ENCODE measurements at regions not wholly inside any gene's neighbourhood (a gene's known extent, or its start where the extent isn't known, plus 50 kb on each side); places are given as distances from the start of the nearest gene placed in this dataset.

GRCh38 chr11:39220069-39220468 is 2239.4 kb downstream of the LRRC4C start:
- DNase-seq (ENCODE audit: low read depth in 1 of 2, low spot score in 1 of 2), result no peak
- Histone ChIP-seq H3K36me3 (no peaks in the 10 kb centered on the region), H3K4me1 (ENCODE audit: low read depth) (no peaks in the 10 kb centered on the region), H3K27me3 (no peaks in the 10 kb centered on the region), H3K4me3 (no peak overlapping the region), H3K9me3 (ENCODE audit: low read depth) (no peaks in the 10 kb centered on the region), H3K27ac (no peak overlapping the region)
- no peak for TF ChIP-seq CTCF (IDR thresholded peaks at IDR 0.05; ENCODE audit: low read depth, low read length)

- Histone ChIP-seq H3K4me3 (no peak overlapping the region), H3K27ac (no peak overlapping the region), H3K27me3 (no peaks in the 10 kb centered on the region), H3K9me3 (ENCODE audit: low read depth) (no peaks in the 10 kb centered on the region), H3K36me3 (no peaks in the 10 kb centered on the region), H3K4me1 (ENCODE audit: low read depth) (peaks cover 7% of the 10 kb centered on the region)
- no peak for TF ChIP-seq CTCF (IDR thresholded peaks at IDR 0.05; ENCODE audit: low read depth, low read length)
- peak in 1 of 2 donors; percentile 1 for DNase-seq (ENCODE audit: low read depth in 1 of 2, low spot score in 1 of 2)
Measured at GRCh38 chr11:39209981-39210380, 2249.5 kb downstream of the LRRC4C start.

- no peaks in the 10 kb centered on the region for H3K9me3 ChIP-seq (ENCODE audit: low read depth)
- DNase-seq (ENCODE audit: low read depth in 1 of 2, low spot score in 1 of 2), result no peak
- no peak overlapping the region for H3K27ac ChIP-seq
- H3K4me1 ChIP-seq (ENCODE audit: low read depth), result peaks cover 5% of the 10 kb centered on the region
- no peaks in the 10 kb centered on the region for H3K27me3 ChIP-seq
- H3K4me3 ChIP-seq, result no peak overlapping the region
- no peaks in the 10 kb centered on the region for H3K36me3 ChIP-seq
- no peak for TF ChIP-seq CTCF (IDR thresholded peaks at IDR 0.05; ENCODE audit: low read depth, low read length)
Measured at GRCh38 chr11:39205236-39205995, 2254.0 kb downstream of the LRRC4C start.

GRCh38 chr11:39192671-39193070 is 2266.8 kb downstream of the LRRC4C start:
- no peak for TF ChIP-seq CTCF (IDR thresholded peaks at IDR 0.05; ENCODE audit: low read depth, low read length)

GRCh38 chr11:39190751-39191150 is 2268.7 kb downstream of the LRRC4C start:
- H3K27me3 ChIP-seq, result no peaks in the 10 kb centered on the region
- no peak overlapping the region for H3K27ac ChIP-seq
- no peak for DNase-seq (ENCODE audit: low read depth in 1 of 2, low spot score in 1 of 2)
- no peak overlapping the region for H3K4me3 ChIP-seq
- no peak for TF ChIP-seq CTCF (IDR thresholded peaks at IDR 0.05; ENCODE audit: low read depth, low read length)
- no peaks in the 10 kb centered on the region for H3K9me3 ChIP-seq (ENCODE audit: low read depth)
- no peaks in the 10 kb centered on the region for H3K36me3 ChIP-seq
- no peaks in the 10 kb centered on the region for H3K4me1 ChIP-seq (ENCODE audit: low read depth)

More at GRCh38 chr11:39192671-39193070, 2266.8 kb downstream of the LRRC4C start:
- Histone ChIP-seq H3K36me3 (no peaks in the 10 kb centered on the region), H3K27ac (no peak overlapping the region), H3K4me3 (no peak overlapping the region), H3K27me3 (no peaks in the 10 kb centered on the region), H3K9me3 (ENCODE audit: low read depth) (no peaks in the 10 kb centered on the region), H3K4me1 (ENCODE audit: low read depth) (no peaks in the 10 kb centered on the region)
- DNase-seq (ENCODE audit: low read depth in 1 of 2, low spot score in 1 of 2), result no peak
